Sigmoid colon (tissue), 6 donors: ENCODE measurements at regions not wholly inside any gene's neighbourhood (a gene's known extent, or its start where the extent isn't known, plus 50 kb on each side); places are given as distances from the start of the nearest gene placed in this dataset.
"Not testable (repeated sequence)": the region's sequence is repeated elsewhere in the genome, so short reads cannot be mapped to it uniquely, and the experiment has no call there.

Experiments used
- DNase-seq: peaks from one replicate; pipeline ENCODE4 v3.0.0-alpha.2; 2019
- H3K27ac ChIP-seq, 4 donors: fragments of 200-600 bp; sonication (generic); one replicate each; pipeline ENCODE4 v1.5.1; 2016 to 2019; ENCODE audit warnings: mild to moderate bottlenecking in 1 of 4
- H3K27me3 ChIP-seq, 3 donors: fragments of 200-600 bp; sonication (generic); one replicate each; pipeline ENCODE4 v1.5.1; 2019; ENCODE audit warnings: mild to moderate bottlenecking in 1 of 3
- H3K36me3 ChIP-seq, 4 donors: fragments of 200-600 bp; sonication (generic); one replicate each; pipeline ENCODE4 v1.5.1; 2016 to 2019
- H3K4me1 ChIP-seq, 4 donors: fragments of 200-600 bp; sonication (generic); one replicate each; pipeline ENCODE4 v1.5.1; 2017 to 2019
- H3K4me3 ChIP-seq, 4 donors: fragments of 200-600 bp; sonication (generic); one replicate each; pipeline ENCODE4 v1.5.1; 2017 to 2019; ENCODE audit warnings: mild to moderate bottlenecking in 2 of 4, moderate library complexity in 1 of 4
- H3K9me3 ChIP-seq, 4 donors: fragments of 200-600 bp in 3 of 4; sonication (generic) in 3 of 4; one replicate each; pipeline versions ENCODE4 v1.5.1 to v1.6.1; 2013 to 2019
- WGBS, 2 donors: extraction: QIAGEN DNeasy Blood & Tissue Kit; methylation state at CpG; one replicate each; pipeline ENCODE4 v1.1.7; 2013; 5-methylcytosine and 5-hydroxymethylcytosine counted together
- intact Hi-C: fragments of 100-400 bp; cut with DNase I; formaldehyde crosslinking; loops from one replicate; pipeline ENCODE4 v1.15.1; 2023
- donor health status: healthy with polysubstance abuse.
- donor health status: healthy.

DNA sequence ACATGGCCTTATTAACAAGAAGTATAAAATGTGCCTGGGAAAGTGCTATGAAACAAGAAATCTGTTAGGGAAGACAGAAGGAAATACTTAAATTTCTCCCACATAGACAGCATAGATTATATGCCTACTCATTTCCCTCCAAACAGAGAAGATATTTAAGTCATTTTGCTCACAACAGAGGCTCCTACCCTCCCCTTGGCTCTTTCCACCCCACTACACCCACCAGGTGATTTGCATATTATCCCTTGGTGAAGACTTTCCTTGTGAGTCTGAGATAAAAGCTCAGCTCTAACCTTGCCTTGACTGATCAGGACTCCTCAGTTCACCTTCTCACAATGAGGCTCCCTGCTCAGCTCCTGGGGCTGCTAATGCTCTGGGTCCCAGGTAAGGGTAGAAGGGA is 1245.1 kb downstream of the RPIA start:
- H3K4me1 ChIP-seq, intact Hi-C loops, H3K4me3 ChIP-seq, H3K9me3 ChIP-seq, H3K36me3 ChIP-seq, H3K27ac ChIP-seq, H3K27me3 ChIP-seq, DNase-seq: not testable (repeated sequence)

DNA sequence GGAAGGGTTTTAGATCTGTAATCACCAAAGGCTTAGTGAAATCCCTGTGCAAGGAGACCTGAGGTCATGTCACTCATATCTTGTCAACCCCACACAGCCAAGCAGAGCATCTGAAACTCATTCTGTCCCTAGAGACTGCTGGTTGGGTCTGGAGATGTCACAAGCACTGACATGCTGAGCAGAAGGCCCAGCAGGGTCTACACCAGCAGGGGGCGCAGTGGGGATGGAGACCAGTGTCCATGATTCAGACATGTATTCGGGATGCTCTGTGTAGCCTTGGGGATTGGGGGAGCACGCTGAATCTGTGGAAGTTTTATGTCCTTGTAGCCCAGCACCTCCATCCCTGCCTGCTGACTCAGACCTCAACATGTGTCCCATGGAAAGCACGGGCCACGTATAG is 1247.3 kb downstream of the RPIA start:
- DNase-seq, H3K27ac ChIP-seq, H3K36me3 ChIP-seq, H3K4me1 ChIP-seq, H3K9me3 ChIP-seq, H3K27me3 ChIP-seq, intact Hi-C loops, H3K4me3 ChIP-seq: not testable (repeated sequence)
- 31 to 41% methylated on average over 5 of the region's 5 CpGs for WGBS, 2 donors

DNA sequence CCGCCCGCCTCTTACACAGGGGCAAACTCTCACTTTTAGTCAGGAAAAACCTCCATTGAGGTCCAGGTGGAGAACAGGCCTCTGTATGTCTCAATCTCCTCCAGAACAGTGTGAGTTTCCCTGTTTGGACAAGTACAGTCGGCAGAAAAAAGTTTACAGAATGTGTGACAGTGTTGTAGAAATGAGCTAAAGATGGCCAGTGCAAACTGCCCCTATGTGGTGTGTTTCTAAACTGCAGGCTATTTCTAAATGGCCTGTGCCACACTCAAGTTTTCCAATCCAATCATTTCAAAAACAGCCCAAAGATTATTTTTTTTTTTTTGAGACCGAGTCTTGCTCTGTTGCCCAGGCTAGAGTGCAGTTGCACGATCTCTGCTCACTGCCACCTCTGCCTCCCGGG is 1252.8 kb downstream of the RPIA start:
- H3K27me3 ChIP-seq, DNase-seq, H3K9me3 ChIP-seq, H3K4me3 ChIP-seq, H3K4me1 ChIP-seq, H3K27ac ChIP-seq, intact Hi-C loops, H3K36me3 ChIP-seq: not testable (repeated sequence)
- 84 to 87% methylated on average over 3 of the region's 6 CpGs for WGBS, 2 donors

DNA sequence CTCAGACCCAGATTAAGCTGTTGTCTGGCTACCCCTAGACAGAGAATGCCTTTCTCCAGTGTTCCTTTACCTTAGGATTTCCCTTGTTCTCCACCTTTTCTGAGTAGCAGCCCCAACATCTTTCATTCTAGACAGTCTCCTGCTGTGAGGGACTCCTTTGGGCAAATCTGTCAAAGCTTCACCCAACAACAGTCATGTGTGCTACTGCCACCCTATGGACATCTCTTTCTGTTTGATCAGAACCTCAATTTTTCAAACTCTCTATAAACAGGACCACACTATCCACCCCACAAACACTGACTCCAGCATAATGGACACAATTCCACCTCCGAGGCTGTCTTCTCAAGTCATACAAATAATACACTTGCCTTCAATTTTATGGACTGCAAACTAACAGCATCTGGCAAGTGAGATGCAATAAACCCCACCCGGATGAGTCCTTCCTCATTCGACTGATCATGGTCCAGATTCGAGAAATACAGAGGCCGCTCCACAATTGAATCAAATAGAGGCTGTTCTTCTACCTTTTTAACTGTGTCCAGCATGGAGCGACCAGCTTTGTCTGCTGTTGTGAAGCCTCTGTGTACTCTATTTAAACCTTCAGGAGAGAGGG is 1253.6 kb downstream of the RPIA start:
- H3K4me3 ChIP-seq, H3K4me1 ChIP-seq, DNase-seq, H3K9me3 ChIP-seq, intact Hi-C loops, H3K27me3 ChIP-seq, H3K27ac ChIP-seq, H3K36me3 ChIP-seq: not testable (repeated sequence)
- WGBS, 2 donors: no CpG with 5 or more reads among the region's 6 CpGs

DNA sequence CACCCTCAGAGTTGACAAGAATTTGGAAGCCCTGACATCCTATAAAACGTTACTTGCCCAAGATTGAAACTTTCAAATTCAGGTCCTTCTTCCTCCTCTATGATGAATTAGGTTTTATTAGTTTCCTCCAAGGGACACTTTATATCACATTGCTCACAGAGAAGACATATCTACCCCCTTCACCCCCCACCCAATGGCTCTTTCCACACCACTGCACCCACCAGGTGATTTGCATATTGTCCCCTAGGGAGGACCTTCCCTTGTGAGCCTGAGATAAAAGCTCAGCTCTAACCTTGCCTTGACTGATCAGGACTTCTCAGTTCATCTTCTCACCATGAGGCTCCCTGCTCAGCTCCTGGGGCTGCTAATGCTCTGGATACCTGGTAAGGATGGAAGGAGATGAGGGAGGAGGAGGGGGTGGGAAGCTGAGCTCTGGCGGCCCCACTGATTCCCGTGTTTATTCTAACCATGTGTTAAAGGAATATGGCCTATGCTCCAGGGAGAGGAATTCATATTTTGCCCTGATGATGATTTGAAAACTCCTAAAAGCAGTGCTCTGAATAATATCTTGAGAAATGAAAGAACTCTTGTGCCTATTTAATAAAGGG is 1255.8 kb downstream of the RPIA start:
- 41 to 61% methylated on average over 3 of the region's 3 CpGs for WGBS, 2 donors

DNA sequence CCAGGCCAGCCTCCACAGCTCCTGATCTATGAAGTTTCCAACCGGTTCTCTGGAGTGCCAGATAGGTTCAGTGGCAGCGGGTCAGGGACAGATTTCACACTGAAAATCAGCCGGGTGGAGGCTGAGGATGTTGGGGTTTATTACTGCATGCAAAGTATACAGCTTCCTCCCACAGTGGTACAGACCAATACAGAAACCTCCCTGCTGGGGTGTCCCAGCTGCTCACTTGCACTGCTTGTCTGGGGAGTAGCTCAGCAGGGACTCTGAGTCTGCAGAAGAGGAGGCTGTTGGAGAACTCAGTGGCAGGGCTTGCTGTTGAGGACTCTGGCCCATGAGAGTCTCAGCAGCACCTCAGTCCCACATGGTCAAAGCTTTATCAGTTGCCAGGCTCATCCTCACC is 1256.6 kb downstream of the RPIA start:
- H3K4me3 ChIP-seq, H3K36me3 ChIP-seq, H3K4me1 ChIP-seq, H3K9me3 ChIP-seq, intact Hi-C loops, DNase-seq, H3K27ac ChIP-seq, H3K27me3 ChIP-seq: not testable (repeated sequence)
- 48 to 71% methylated on average over 3 of the region's 3 CpGs for WGBS, 2 donors

More for the DNA sequence above, 1255.8 kb downstream of the RPIA start:
- H3K36me3 ChIP-seq, intact Hi-C loops, H3K4me1 ChIP-seq, H3K27me3 ChIP-seq, H3K4me3 ChIP-seq, H3K9me3 ChIP-seq, H3K27ac ChIP-seq, DNase-seq: not testable (repeated sequence)

DNA sequence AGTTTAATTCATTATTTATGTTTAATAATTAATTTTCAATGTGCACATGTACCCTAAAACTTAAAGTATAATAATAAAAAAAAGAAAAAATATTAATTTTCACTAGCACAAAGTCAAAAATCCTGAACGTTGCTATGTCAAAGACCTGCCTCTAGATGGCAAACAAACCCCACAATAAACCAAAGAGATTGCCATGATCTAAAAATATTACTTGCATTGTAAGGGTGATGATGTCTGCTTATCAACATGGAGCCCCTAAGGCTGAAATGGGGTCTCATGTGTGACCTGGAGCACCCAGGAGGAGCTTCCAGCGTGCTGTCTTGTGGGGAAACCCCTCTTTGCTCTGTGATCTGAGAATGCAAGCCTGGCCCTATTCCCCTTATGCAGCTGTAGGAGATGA is 1259.3 kb downstream of the RPIA start:
- 0% methylated on average over 1 of the region's 2 CpGs for WGBS, 2 donors
- H3K27me3 ChIP-seq, intact Hi-C loops, H3K36me3 ChIP-seq, H3K9me3 ChIP-seq, H3K27ac ChIP-seq, H3K4me3 ChIP-seq, H3K4me1 ChIP-seq, DNase-seq: not testable (repeated sequence)

DNA sequence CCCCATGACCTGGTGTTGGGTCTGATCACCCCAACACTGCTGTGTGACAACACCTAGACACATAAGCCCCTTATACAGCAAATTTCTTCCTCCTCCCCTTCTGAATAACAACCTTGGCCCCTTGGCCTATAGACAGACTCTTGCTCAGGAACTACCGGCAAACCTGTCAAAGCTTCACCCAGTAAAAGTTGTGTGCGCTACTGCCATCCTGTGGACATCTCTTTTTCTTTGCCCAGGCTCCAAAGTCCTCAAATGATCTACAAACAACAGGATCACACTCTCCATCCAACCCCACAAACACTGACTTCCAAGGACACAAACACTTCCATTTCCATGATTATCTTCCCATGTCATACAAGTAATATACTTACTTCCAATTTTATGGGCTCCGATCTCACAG is 1265.8 kb downstream of the RPIA start:
- H3K9me3 ChIP-seq, H3K27ac ChIP-seq, DNase-seq, H3K27me3 ChIP-seq, H3K36me3 ChIP-seq, H3K4me3 ChIP-seq, H3K4me1 ChIP-seq, intact Hi-C loops: not testable (repeated sequence)
- 51 to 79% methylated on average over 3 of the region's 3 CpGs for WGBS, 2 donors

DNA sequence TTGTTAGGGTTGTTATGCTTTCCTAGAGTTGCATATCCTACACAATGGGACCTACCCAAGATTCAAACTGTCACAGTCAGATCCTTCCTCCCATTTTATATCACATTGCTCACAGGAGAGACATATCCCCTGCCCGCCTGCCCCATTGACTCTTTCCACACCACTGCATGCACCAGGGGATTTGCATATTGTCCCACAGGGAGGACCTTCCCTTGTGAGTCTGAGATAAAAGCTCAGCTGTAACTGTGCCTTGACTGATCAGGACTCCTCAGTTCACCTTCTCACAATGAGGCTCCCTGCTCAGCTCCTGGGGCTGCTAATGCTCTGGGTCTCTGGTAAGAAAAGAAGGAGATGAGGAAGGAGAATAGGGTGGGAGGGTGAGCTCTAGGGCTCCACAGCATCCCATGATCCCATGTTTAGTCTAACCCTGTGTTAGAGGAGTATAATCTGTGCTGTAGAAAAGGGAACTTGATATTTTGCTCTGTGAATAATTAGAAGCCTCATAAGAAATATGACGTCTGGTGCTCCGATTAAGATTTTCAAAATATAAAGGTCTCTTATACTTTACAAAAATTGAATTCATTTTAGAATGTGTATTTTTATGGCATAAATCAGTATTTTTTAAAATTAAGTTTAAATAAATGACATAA is 1268.4 kb downstream of the RPIA start:
- intact Hi-C loops, H3K4me3 ChIP-seq, H3K9me3 ChIP-seq, H3K27me3 ChIP-seq, H3K27ac ChIP-seq, H3K36me3 ChIP-seq, DNase-seq, H3K4me1 ChIP-seq: not testable (repeated sequence)
- 83% methylated on average over 1 to 2 of the region's 3 CpGs for WGBS, 2 donors

DNA sequence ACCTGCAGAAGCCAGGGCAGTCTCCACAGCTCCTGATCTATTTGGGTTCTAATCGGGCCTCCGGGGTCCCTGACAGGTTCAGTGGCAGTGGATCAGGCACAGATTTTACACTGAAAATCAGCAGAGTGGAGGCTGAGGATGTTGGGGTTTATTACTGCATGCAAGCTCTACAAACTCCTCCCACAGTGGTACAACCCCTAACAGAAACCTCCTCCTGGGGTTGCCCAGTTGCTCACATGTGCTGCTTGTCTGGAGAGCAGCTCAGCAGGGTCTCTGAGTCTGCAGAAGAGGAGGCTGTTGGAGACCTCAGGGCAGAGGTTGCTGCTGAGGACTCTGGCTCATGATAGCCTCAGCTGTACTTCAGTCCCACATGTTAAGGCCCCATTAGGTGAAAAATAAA is 1269.1 kb downstream of the RPIA start:
- intact Hi-C loops, H3K27me3 ChIP-seq, H3K36me3 ChIP-seq, H3K4me1 ChIP-seq, H3K27ac ChIP-seq, H3K9me3 ChIP-seq, DNase-seq, H3K4me3 ChIP-seq: not testable (repeated sequence)
- WGBS, 2 donors: no CpG with 5 or more reads among the region's 2 CpGs

DNA sequence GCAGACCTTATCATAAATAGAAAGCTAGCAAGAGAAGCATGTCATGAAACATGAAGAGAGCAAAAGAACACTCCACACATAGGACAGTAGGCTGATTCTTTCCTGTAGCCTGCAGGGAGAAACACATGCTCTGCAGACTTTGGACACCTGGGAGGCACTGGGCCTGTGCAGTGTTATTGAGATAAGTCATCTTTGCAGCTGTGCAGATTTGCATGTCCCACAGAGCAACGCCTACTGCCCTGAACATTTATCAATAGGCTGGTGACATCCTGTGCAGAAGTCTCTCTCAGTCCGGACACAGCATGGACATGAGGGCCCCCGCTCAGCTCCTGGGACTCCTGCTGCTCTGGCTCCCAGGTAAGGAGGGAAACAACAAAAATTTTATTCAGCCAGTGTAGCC is 1277.1 kb downstream of the RPIA start:
- H3K27ac ChIP-seq, H3K9me3 ChIP-seq, H3K4me3 ChIP-seq, DNase-seq, H3K27me3 ChIP-seq, H3K36me3 ChIP-seq, H3K4me1 ChIP-seq, intact Hi-C loops: not testable (repeated sequence)
- 36 to 39% methylated on average over 3 of the region's 3 CpGs for WGBS, 2 donors

DNA sequence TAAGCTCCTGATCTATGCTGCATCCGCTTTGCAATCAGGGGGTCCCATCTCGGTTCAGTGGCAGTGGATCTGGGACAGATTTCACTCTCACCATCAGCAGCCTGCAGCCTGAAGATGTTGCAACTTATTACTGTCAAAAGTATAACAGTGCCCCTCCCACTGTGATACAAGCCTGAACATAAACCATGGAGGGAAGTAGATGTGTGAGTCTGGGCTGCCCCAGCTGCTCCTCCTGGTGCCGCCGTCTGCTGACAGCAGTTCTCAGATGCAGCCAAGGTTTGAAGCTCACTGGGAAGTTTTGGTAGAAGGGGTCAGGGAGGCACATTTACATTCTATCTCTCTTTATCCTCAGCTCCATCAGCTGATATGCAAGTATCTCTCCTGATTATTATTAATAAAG is 1277.7 kb downstream of the RPIA start:
- DNase-seq, H3K4me3 ChIP-seq, H3K36me3 ChIP-seq, H3K4me1 ChIP-seq, H3K27ac ChIP-seq, H3K9me3 ChIP-seq, H3K27me3 ChIP-seq, intact Hi-C loops: not testable (repeated sequence)
- 50 to 63% methylated on average over 4 of the region's 4 CpGs for WGBS, 2 donors

DNA sequence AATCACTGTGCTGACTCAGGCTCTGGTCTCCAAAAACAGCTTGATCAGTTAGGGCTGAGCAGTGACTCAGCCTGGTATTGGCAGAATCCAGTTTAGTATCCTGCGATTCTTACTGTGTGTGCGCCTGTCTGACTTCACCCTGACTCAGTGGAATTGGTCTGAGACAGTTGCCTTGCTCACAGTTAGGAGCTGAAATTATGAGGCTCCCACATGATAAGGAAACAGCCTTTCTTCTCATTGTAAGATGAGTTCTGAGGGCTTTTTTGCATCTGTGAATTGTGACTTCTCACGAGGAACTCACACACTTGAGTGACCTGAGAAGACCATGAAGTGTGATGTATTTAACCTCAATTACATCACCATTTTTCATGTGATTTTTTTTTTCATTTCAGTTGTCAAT is 1282.4 kb downstream of the RPIA start:
- intact Hi-C loops, DNase-seq: not testable (repeated sequence)
- 83 to 86% methylated on average over 3 of the region's 3 CpGs for WGBS, 2 donors

More for the DNA sequence above, 1282.4 kb downstream of the RPIA start:
- not testable (repeated sequence) for H3K36me3 ChIP-seq, H3K4me3 ChIP-seq, H3K9me3 ChIP-seq, H3K27me3 ChIP-seq, H3K4me1 ChIP-seq, H3K27ac ChIP-seq
